GM23338 (cell line): ENCODE measurements at regions not wholly inside any gene's neighbourhood (a gene's known extent, or its start where the extent isn't known, plus 50 kb on each side); places are given as distances from the start of the nearest gene placed in this dataset.

ENCODE experiments used
- ATAC-seq: fragments of 200-7000 bp; cut with Tn5 transposase; 3 replicates; pipeline ENCODE4 v1.9.1; 2020
- DNase-seq: peaks from one replicate; pipeline ENCODE4 v3.0.0-alpha.2; 2015; ENCODE audit warnings: low spot score
- H2AFZ ChIP-seq: fragments of 200-600 bp; sonication (generic); 2 replicates; pipeline ENCODE4 v1.8.0; 2016; ENCODE audit warnings: antibody characterized with exemption, mild to moderate bottlenecking, moderate library complexity
- H3F3A ChIP-seq: fragments of 200-600 bp; sonication (generic); replicated peaks from 2 replicates; pipeline ENCODE4 v1.8.0; 2017; ENCODE audit warnings: antibody characterized with exemption, mixed run types, low read depth
- H3K27ac ChIP-seq: fragments of 200-600 bp; sonication (generic); 2 replicates; pipeline ENCODE4 v1.6.1; 2016; ENCODE audit warnings: low read depth
- H3K27me3 ChIP-seq: fragments of 200-600 bp; sonication (generic); 2 replicates; pipeline ENCODE4 v1.8.0; 2016; ENCODE audit warnings: mild to moderate bottlenecking, mixed run types, moderate library complexity; ENCODE audit not compliant: insufficient read depth
- H3K36me3 ChIP-seq: fragments of 200-600 bp; sonication (generic); 2 replicates; pipeline ENCODE4 v1.8.0; 2016; ENCODE audit warnings: mild to moderate bottlenecking; ENCODE audit not compliant: insufficient read depth
- H3K4me1 ChIP-seq: fragments of 200-600 bp; sonication (generic); 2 replicates; pipeline ENCODE4 v1.8.0; 2016; ENCODE audit warnings: mild to moderate bottlenecking, moderate library complexity; ENCODE audit not compliant: insufficient read depth
- H3K4me2 ChIP-seq: fragments of 200-600 bp; sonication (generic); 2 replicates; pipeline ENCODE4 v1.7.1; 2017; ENCODE audit warnings: mixed run types
- H3K4me3 ChIP-seq: fragments of 200-600 bp; sonication (generic); 2 replicates; pipeline ENCODE4 v1.6.1; 2016; ENCODE audit warnings: mixed run types
- H3K79me2 ChIP-seq: fragments of 200-600 bp; sonication (generic); replicated peaks from 2 replicates; pipeline ENCODE4 v1.8.0; 2017; ENCODE audit warnings: mild to moderate bottlenecking; ENCODE audit not compliant: insufficient read depth
- H3K9me2 ChIP-seq: fragments of 200-600 bp; sonication (generic); 2 replicates; pipeline ENCODE4 v1.8.0; 2017; ENCODE audit not compliant: insufficient read depth
- H4K20me1 ChIP-seq: fragments of 200-600 bp; sonication (generic); replicated peaks from 2 replicates; pipeline ENCODE4 v1.8.0; 2017; ENCODE audit warnings: mild to moderate bottlenecking; ENCODE audit not compliant: insufficient read depth
- H3K27ac Mint-ChIP-seq: 2 replicates; pipeline ENCODE4 v1.8.0; 2020; ENCODE audit warnings: inconsistent platforms, mild to moderate bottlenecking, moderate library complexity, mixed read lengths
- H3K27me3 Mint-ChIP-seq: 3 replicates; pipeline ENCODE4 v1.8.0; 2022; ENCODE audit warnings: low read depth, mild to moderate bottlenecking, moderate library complexity, mixed read lengths, inconsistent platforms; ENCODE audit not compliant: insufficient read depth, poor library complexity
- H3K36me3 Mint-ChIP-seq: 3 replicates; pipeline ENCODE4 v1.8.0; 2021; ENCODE audit warnings: low read depth, mild to moderate bottlenecking, inconsistent platforms, moderate library complexity, mixed read lengths
- H3K4me1 Mint-ChIP-seq: 3 replicates; pipeline ENCODE4 v1.8.0; 2020; ENCODE audit warnings: mild to moderate bottlenecking, inconsistent platforms, mixed read lengths
- H3K4me3 Mint-ChIP-seq: 3 replicates; pipeline ENCODE4 v1.8.0; 2021; ENCODE audit warnings: moderate library complexity, mild to moderate bottlenecking, inconsistent platforms, mixed read lengths
- H3K9me3 Mint-ChIP-seq: 3 replicates; pipeline ENCODE4 v1.8.0; 2020; ENCODE audit warnings: moderate library complexity, mild to moderate bottlenecking, inconsistent platforms, mixed read lengths
- CREB1 ChIP-seq: fragments of 250-450 bp; sonication (Bioruptor Pico); IDR thresholded peaks from 2 replicates; pipeline ENCODE4 v1.5.0; 2020; ENCODE audit warnings: low read depth, mild to moderate bottlenecking, moderate library complexity
- CTCF ChIP-seq, 2 experiments: fragments of 200-600 bp in 1 of 2; sonication (generic) in 1 of 2; conservative IDR thresholded peaks; 2 replicates each; pipeline versions ENCODE4 v1.5.1 to v1.6.1; 2016 to 2017; ENCODE audit warnings: antibody characterized with exemption in 2 of 2, low read depth in 2 of 2, mild to moderate bottlenecking in 2 of 2, moderate library complexity in 1 of 2
- ETS1 ChIP-seq: IDR thresholded peaks from 2 replicates; pipeline ENCODE4 v1.6.1; 2016; ENCODE audit warnings: antibody characterized with exemption
- EZH2 ChIP-seq: fragments of 200-600 bp; sonication (generic); IDR thresholded peaks from one replicate; pipeline ENCODE4 v1.8.0; 2017; ENCODE audit warnings: antibody characterized with exemption, mild to moderate bottlenecking, low read depth; ENCODE audit not compliant: unreplicated experiment
- EZH2phosphoT487 ChIP-seq: fragments of 200-600 bp; sonication (generic); IDR thresholded peaks from one replicate; pipeline ENCODE4 v1.8.1; 2018; ENCODE audit warnings: antibody characterized with exemption; ENCODE audit not compliant: unreplicated experiment
- JUNB ChIP-seq: IDR thresholded peaks from one replicate; pipeline ENCODE4 v1.6.1; 2016; ENCODE audit warnings: antibody characterized with exemption; ENCODE audit not compliant: unreplicated experiment
- NANOG ChIP-seq: IDR thresholded peaks from 2 replicates; pipeline ENCODE4 v1.6.1; 2016; ENCODE audit warnings: antibody characterized with exemption, borderline replicate concordance
- POLR2AphosphoS5 ChIP-seq: IDR thresholded peaks from 2 replicates; pipeline ENCODE4 v1.6.1; 2016; ENCODE audit warnings: antibody characterized with exemption, low read depth
- STAT1 ChIP-seq: IDR thresholded peaks from one replicate; pipeline ENCODE4 v1.6.1; 2016; ENCODE audit warnings: antibody characterized with exemption; ENCODE audit not compliant: unreplicated experiment
- ZNF114 ChIP-seq: fragments of 250-450 bp; sonication (Bioruptor Pico); IDR thresholded peaks from 2 replicates; pipeline ENCODE4 v1.5.0; 2020; ENCODE audit warnings: mild to moderate bottlenecking, moderate library complexity
- ZNF331 ChIP-seq: fragments of 250-450 bp; sonication (Bioruptor Pico); IDR thresholded peaks from 2 replicates; pipeline ENCODE4 v1.5.0; 2020; ENCODE audit warnings: low read depth, mild to moderate bottlenecking, moderate library complexity
- ZNF462 ChIP-seq: fragments of 250-450 bp; sonication (Bioruptor Pico); IDR thresholded peaks from 2 replicates; pipeline ENCODE4 v1.5.0; 2020; ENCODE audit warnings: mild to moderate bottlenecking, moderate library complexity
- TF ChIP-seq, protein P1 (sequence below): IDR thresholded peaks from one replicate; pipeline ENCODE4 v1.6.1; 2018; ENCODE audit warnings: antibody characterized with exemption; ENCODE audit not compliant: unreplicated experiment

GRCh38 chr2:62343206-62343605 lies 147.3 kb downstream of the B3GNT2 start:
- DNase-seq (no peak), ATAC-seq (no peak)
- H3K79me2 ChIP-seq = no peaks in the 10 kb centered on the region
- no peak overlapping the region for H3K27ac ChIP-seq
- no peaks in the 10 kb centered on the region; the same call in 2 of the 3 replicates for H3K36me3 Mint-ChIP-seq
- TF ChIP-seq NANOG (no peak), POLR2AphosphoS5 (no peak), ETS1 (no peak), ZNF331 (no peak), ZNF462 (CRISPR knock-in tag) (no peak), CTCF (conservative IDR thresholded peaks at IDR 0.05; ENCODE audit: low read depth in 2 of 2) (no peak), CREB1 (CRISPR knock-in tag) (no peak), EZH2 (no peak), EZH2phosphoT487 (no peak), STAT1 (no peak), JUNB (no peak), ZNF114 (CRISPR knock-in tag) (no peak)
- TF ChIP-seq, protein P1, sequence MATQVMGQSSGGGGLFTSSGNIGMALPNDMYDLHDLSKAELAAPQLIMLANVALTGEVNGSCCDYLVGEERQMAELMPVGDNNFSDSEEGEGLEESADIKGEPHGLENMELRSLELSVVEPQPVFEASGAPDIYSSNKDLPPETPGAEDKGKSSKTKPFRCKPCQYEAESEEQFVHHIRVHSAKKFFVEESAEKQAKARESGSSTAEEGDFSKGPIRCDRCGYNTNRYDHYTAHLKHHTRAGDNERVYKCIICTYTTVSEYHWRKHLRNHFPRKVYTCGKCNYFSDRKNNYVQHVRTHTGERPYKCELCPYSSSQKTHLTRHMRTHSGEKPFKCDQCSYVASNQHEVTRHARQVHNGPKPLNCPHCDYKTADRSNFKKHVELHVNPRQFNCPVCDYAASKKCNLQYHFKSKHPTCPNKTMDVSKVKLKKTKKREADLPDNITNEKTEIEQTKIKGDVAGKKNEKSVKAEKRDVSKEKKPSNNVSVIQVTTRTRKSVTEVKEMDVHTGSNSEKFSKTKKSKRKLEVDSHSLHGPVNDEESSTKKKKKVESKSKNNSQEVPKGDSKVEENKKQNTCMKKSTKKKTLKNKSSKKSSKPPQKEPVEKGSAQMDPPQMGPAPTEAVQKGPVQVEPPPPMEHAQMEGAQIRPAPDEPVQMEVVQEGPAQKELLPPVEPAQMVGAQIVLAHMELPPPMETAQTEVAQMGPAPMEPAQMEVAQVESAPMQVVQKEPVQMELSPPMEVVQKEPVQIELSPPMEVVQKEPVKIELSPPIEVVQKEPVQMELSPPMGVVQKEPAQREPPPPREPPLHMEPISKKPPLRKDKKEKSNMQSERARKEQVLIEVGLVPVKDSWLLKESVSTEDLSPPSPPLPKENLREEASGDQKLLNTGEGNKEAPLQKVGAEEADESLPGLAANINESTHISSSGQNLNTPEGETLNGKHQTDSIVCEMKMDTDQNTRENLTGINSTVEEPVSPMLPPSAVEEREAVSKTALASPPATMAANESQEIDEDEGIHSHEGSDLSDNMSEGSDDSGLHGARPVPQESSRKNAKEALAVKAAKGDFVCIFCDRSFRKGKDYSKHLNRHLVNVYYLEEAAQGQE = no peak
- H3K4me1 Mint-ChIP-seq = peaks cover 11% of the 10 kb centered on the region
- no peak overlapping the region for H3K4me3 Mint-ChIP-seq
- no peaks in the 10 kb centered on the region for H3K27me3 ChIP-seq
- no peak overlapping the region for H3K4me2 ChIP-seq
- H3K27me3 Mint-ChIP-seq = peaks cover 4% of the 10 kb centered on the region
- H3K27ac Mint-ChIP-seq = no peak overlapping the region
- H3K9me2 ChIP-seq = 0 out of 2 replicates have a peak, but pooled peaks cover 14% of the 10 kb centered on the region
- peaks cover 12% of the 10 kb centered on the region; the same call in 1 of the 2 replicates for H3K4me1 ChIP-seq
- no peak overlapping the region for H2AFZ ChIP-seq
- H3K36me3 ChIP-seq = no peaks in the 10 kb centered on the region
- H3F3A ChIP-seq = no peaks in the 10 kb centered on the region
- no peaks in the 10 kb centered on the region for H3K9me3 Mint-ChIP-seq
- no peaks in the 10 kb centered on the region for H4K20me1 ChIP-seq
- no peak overlapping the region for H3K4me3 ChIP-seq
